Mucosa of descending colon (tissue), 3 donors: ENCODE measurements at regions not wholly inside any gene's neighbourhood (a gene's known extent, or its start where the extent isn't known, plus 50 kb on each side); places are given as distances from the start of the nearest gene placed in this dataset.

ENCODE experiments used
- ATAC-seq: fragments of 200-7000 bp; cut with Tn5 transposase; one replicate; pipeline ENCODE4 v1.9.1; 2020; ENCODE audit warnings: mild to moderate bottlenecking, moderate library complexity
- DNase-seq, 3 donors: peaks; one replicate each; pipeline ENCODE4 v3.0.0-alpha.2; 2020
- H3K36me3 ChIP-seq: fragments of 200-600 bp; one replicate; pipeline ENCODE4 v1.8.0; 2021; ENCODE audit warnings: low read depth, mild to moderate bottlenecking
- H3K4me1 ChIP-seq: fragments of 200-600 bp; one replicate; pipeline ENCODE4 v1.8.0; 2021; ENCODE audit warnings: low read depth, mild to moderate bottlenecking
- H3K4me3 ChIP-seq: fragments of 200-600 bp; one replicate; pipeline ENCODE4 v1.8.0; 2021; ENCODE audit warnings: mild to moderate bottlenecking
- H3K9me3 ChIP-seq: fragments of 200-600 bp; one replicate; pipeline ENCODE4 v1.8.0; 2021; ENCODE audit warnings: mild to moderate bottlenecking
- CTCF ChIP-seq: fragments of 200-600 bp; IDR thresholded peaks from one replicate; pipeline ENCODE4 v1.8.0; 2022; ENCODE audit warnings: antibody characterized with exemption, mild to moderate bottlenecking
- intact Hi-C, 2 donors: fragments of 100-400 bp; cut with DNase I in 1 of 2; cut with micrococcal nuclease in 1 of 2; formaldehyde crosslinking; loops; one replicate each; pipeline versions ENCODE4 v1.11.0 to v1.11.1; 2022; cut with DNase I, micrococcal nuclease
- donor health status: DM: no; HTN: no; CAD: no; lungs with moderate emphysema.
- donor health status: DM: no; HTN: no; CAD: no.
- donor health status: DM: no; HTN: yes; CAD: no.

DNA sequence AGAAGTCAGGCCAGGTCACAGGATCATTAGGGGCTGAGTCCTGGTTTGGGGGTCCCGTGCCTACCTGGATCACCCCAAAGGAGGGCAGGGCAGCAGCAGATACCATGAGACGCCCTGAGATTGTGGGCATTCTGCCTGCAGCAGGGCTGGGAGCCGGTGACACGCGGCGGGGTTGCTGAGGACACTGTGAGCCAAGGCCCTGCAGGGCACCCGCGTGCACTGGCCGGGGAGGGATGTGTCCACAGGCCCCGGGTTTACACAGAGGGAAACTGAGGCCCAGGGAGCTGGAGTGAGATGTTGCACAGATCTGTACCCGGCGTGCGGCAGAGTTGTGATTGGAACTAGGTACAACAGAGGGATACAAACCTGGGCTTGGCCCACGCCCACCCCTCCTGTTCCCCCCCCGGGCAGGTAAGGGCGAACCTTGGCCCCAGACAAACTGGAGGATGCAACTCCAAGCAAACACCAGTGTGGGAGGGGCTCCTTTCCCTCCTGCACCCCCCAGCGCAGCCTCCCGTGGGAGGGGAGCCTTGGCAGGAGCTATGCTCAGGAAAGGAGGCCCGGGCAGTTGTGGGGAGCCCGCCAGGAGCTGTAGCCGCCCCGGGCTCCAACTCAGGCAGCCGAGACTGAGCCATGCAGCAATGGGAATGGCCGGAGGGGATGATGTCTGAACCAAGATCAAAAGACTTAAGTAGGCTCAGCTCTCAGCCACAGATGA lies 91.3 kb downstream of the ENGASE start:
- intact Hi-C loops = no loop called here
- no peak for TF ChIP-seq CTCF

GRCh38 chr17:79164913-79165695 lies 90.5 kb downstream of the ENGASE start:
- Histone ChIP-seq H3K4me1 (no peaks in the 10 kb centered on the region), H3K9me3 (no peaks in the 10 kb centered on the region), H3K36me3 (no peaks in the 10 kb centered on the region), H3K4me3 (no peak overlapping the region)
- no peak for TF ChIP-seq CTCF
- no peak for ATAC-seq
- DNase-seq = no peak
- intact Hi-C loops = no loop called here

More for the DNA sequence above, 91.3 kb downstream of the ENGASE start:
- no peaks in the 10 kb centered on the region for H3K4me1 ChIP-seq
- no peaks in the 10 kb centered on the region for H3K36me3 ChIP-seq
- H3K4me3 ChIP-seq = no peak overlapping the region
- H3K9me3 ChIP-seq = no peaks in the 10 kb centered on the region
- ATAC-seq = no peak
- DNase-seq = no peak

GRCh38 chr17:79164408-79164807 lies 89.8 kb downstream of the ENGASE start:
- Histone ChIP-seq H3K9me3 (no peaks in the 10 kb centered on the region), H3K4me1 (no peaks in the 10 kb centered on the region), H3K4me3 (no peak overlapping the region), H3K36me3 (no peaks in the 10 kb centered on the region)
- ATAC-seq = no peak
- TF ChIP-seq CTCF = no peak
- no peak for DNase-seq
- intact Hi-C loops = no loop called here

DNA sequence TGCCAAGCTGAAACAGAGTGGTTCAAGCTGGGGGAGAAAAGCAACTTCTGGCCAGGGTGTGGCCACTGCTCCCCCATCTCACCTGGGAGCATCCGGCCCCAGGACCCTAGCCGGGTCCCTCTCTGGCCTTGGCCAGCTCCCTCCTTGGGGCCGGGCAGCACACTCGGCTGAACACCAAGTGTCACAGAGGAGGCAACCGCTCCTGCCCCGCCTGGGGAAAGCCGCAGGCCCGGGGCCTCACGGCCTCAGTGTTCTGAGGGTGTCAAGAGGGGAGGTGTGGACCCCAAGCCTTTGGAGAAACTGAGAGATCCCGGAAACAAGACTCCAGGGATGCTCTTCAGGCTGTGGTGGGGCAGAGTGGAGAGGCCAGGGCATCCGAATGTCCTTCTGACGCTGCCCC lies 88.4 kb downstream of the ENGASE start:
- intact Hi-C loops = no loop called here
- Histone ChIP-seq H3K36me3 (no peaks in the 10 kb centered on the region), H3K4me3 (no peak overlapping the region), H3K9me3 (no peaks in the 10 kb centered on the region), H3K4me1 (no peaks in the 10 kb centered on the region)
- DNase-seq = no peak
- ATAC-seq = no peak
- TF ChIP-seq CTCF = no peak

GRCh38 chr17:79162012-79162963 lies 87.7 kb downstream of the ENGASE start:
- no peak for DNase-seq
- no peak for TF ChIP-seq CTCF
- Histone ChIP-seq H3K4me1 (no peaks in the 10 kb centered on the region), H3K9me3 (no peaks in the 10 kb centered on the region), H3K4me3 (no peak overlapping the region), H3K36me3 (no peaks in the 10 kb centered on the region)
- ATAC-seq = no peak
- intact Hi-C loops = no loop called here
